HG02938 (cell line): ENCODE measurements at regions not wholly inside any gene's neighbourhood (a gene's known extent, or its start where the extent isn't known, plus 50 kb on each side); places are given as distances from the start of the nearest gene placed in this dataset.
"Not testable (repeated sequence)": the region's sequence is repeated elsewhere in the genome, so short reads cannot be mapped to it uniquely, and the experiment has no call there.

ENCODE experiments used
- ATAC-seq: cut with Tn5 transposase; IDR thresholded peaks from one replicate; pipeline ENCODE4 v1.9.1; 2021; ENCODE audit warnings: mild to moderate bottlenecking, moderate library complexity; ENCODE audit not compliant: unreplicated experiment

GRCh38 chr5:15106530-15107283, 235.1 kb upstream of the ANKH start:
- ATAC-seq = no peak

GRCh38 chr5:15105799-15106393, 234.3 kb upstream of the ANKH start:
- peak; percentile 82 for ATAC-seq

GRCh38 chr5:15103864-15104263, 232.3 kb upstream of the ANKH start:
- no peak for ATAC-seq

- no peak for ATAC-seq
These were observed 231.6 kb upstream of the ANKH start for GRCh38 chr5:15103130-15103529.

- ATAC-seq = no peak
These were observed 226.0 kb upstream of the ANKH start for GRCh38 chr5:15097552-15097951.

- ATAC-seq = not testable (repeated sequence)
These were observed 225.1 kb upstream of the ANKH start for GRCh38 chr5:15096686-15097085.

- ATAC-seq = no peak
These were observed 221.2 kb upstream of the ANKH start for GRCh38 chr5:15092801-15093200.

GRCh38 chr5:15085671-15086070, 214.1 kb upstream of the ANKH start:
- no peak for ATAC-seq

GRCh38 chr5:15082096-15082495, 210.5 kb upstream of the ANKH start:
- ATAC-seq = no peak

- no peak for ATAC-seq
These were observed 208.6 kb upstream of the ANKH start for GRCh38 chr5:15080219-15080618.

- no peak for ATAC-seq
These were observed 208.0 kb upstream of the ANKH start for GRCh38 chr5:15079566-15079965.

GRCh38 chr5:15074651-15075050, 203.1 kb upstream of the ANKH start:
- no peak for ATAC-seq

- no peak for ATAC-seq
These were observed 201.9 kb upstream of the ANKH start for GRCh38 chr5:15073453-15073852.

- ATAC-seq = no peak
These were observed 199.3 kb upstream of the ANKH start for GRCh38 chr5:15070907-15071306.

- no peak for ATAC-seq
These were observed 197.9 kb upstream of the ANKH start for GRCh38 chr5:15069407-15069905.

- no peak for ATAC-seq
These were observed 193.5 kb upstream of the ANKH start for GRCh38 chr5:15065091-15065490.

- ATAC-seq = no peak
These were observed 192.8 kb upstream of the ANKH start for GRCh38 chr5:15064396-15064795.

- ATAC-seq = no peak
These were observed 185.5 kb upstream of the ANKH start for GRCh38 chr5:15056988-15057592.

GRCh38 chr5:15044521-15044920, 172.9 kb upstream of the ANKH start:
- ATAC-seq = no peak

GRCh38 chr5:15037247-15037908, 165.8 kb upstream of the ANKH start:
- ATAC-seq = no peak

- no peak for ATAC-seq
These were observed 162.8 kb upstream of the ANKH start for GRCh38 chr5:15034379-15034778.

GRCh38 chr5:15031180-15031579, 159.6 kb upstream of the ANKH start:
- ATAC-seq = no peak
